ENCODE measurements at regions not wholly inside any gene's neighbourhood (a gene's known extent, or its start where the extent isn't known, plus 50 kb on each side); places are given as distances from the start of the nearest gene placed in this dataset.

DNA sequence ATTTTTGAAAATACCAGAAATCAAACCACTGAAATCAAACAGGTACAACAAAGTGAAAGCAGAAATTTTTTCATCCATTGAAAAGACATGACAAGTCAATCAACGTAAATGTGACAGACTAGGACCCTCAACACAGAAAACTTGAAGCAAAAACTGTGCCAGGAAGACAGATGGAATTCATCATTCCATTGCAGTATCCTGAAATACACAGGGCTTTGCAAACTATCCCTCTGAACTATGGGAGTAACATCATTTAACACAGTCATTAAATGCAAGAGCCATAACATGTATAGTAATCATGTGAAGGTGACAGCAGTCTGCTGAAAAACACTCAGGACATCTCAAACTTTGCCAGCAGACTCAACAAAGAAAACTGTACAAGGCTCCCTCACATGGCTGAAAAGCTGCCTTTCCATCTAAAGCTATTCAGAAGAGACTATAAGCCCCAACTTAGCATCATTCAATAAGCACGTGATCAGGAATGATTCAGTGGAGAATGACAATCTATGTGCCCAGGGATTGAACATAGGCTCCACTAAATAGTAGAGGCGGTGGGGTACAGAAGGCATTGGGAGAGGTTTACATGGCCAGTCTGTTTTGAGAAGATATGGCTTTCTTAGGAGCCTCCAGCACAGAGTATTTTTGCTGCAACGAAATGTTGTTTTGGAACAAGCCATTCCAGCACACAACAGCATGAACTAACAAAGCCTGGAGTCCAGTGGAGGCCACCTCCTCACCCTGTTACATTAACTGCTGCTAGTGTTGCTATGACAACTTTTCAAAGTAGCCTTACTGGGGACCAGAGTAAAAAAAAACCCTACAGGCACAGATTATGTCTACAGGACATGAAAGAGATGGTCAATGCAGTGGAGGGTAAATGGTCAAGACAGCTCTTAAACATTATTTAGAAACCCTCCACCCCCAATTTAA, 274.5 kb upstream of the NOCT start:
- TF ChIP-seq EZH2 (IDR thresholded peaks at IDR 0.05; ENCODE audit: borderline replicate concordance, low read depth, low read length, severe bottlenecking) (no peak), CTCF (IDR thresholded peaks at IDR 0.05; ENCODE audit: extremely low read depth in 1 of 2, insufficient read depth in 1 of 2, low read depth in 1 of 2, low read length in 2 of 2) (no peak), MYC (IDR thresholded peaks at IDR 0.05; ENCODE audit: low read depth, low read length) (no peak)
